Liver (tissue), 8 donors: ENCODE measurements at regions not wholly inside any gene's neighbourhood (a gene's known extent, or its start where the extent isn't known, plus 50 kb on each side); places are given as distances from the start of the nearest gene placed in this dataset.

Experiments
- DNase-seq: peaks from one replicate; pipeline ENCODE4 v3.0.0-alpha.2; 2017; ENCODE audit warnings: low spot score
- H3K27ac ChIP-seq, 2 donors: one replicate each; pipeline ENCODE4 v1.7.0; 2013; ENCODE audit warnings: inconsistent platforms in 2 of 2, low read length in 2 of 2, control low read depth in 1 of 2, low read depth in 1 of 2, mild to moderate bottlenecking in 1 of 2
- H3K27me3 ChIP-seq, 4 donors: one replicate each; pipeline versions ENCODE4 v1.6.1 to v1.7.0; 2013; ENCODE audit warnings: low read length in 3 of 4, inconsistent platforms in 1 of 4, mild to moderate bottlenecking in 1 of 4, moderate library complexity in 1 of 4; ENCODE audit not compliant: control insufficient read depth in 4 of 4, insufficient read depth in 4 of 4
- H3K36me3 ChIP-seq, 4 donors: one replicate each; pipeline versions ENCODE4 v1.6.1 to v1.7.0; 2013; ENCODE audit warnings: low read length in 3 of 4, mild to moderate bottlenecking in 3 of 4, low read depth in 1 of 4, moderate library complexity in 1 of 4; ENCODE audit not compliant: control insufficient read depth in 4 of 4, insufficient read depth in 3 of 4
- H3K4me1 ChIP-seq, 4 donors: one replicate each; pipeline versions ENCODE4 v1.6.1 to v1.7.0; 2013; ENCODE audit warnings: low read length in 3 of 4, mild to moderate bottlenecking in 3 of 4, moderate library complexity in 1 of 4; ENCODE audit not compliant: control insufficient read depth in 4 of 4, insufficient read depth in 4 of 4
- H3K4me3 ChIP-seq, 3 donors: one replicate each; pipeline versions ENCODE4 v1.6.1 to v1.7.0; 2013; ENCODE audit warnings: low read length in 3 of 3, control low read depth in 1 of 3, low read depth in 1 of 3, mild to moderate bottlenecking in 1 of 3
- H3K9ac ChIP-seq, 2 donors: one replicate each; pipeline ENCODE4 v1.7.0; 2013; ENCODE audit warnings: low read length in 2 of 2, mild to moderate bottlenecking in 2 of 2, moderate library complexity in 2 of 2, control low read depth in 1 of 2, low read depth in 1 of 2
- H3K9me3 ChIP-seq, 4 donors: one replicate each; pipeline versions ENCODE4 v1.6.1 to v1.7.0; 2013; ENCODE audit warnings: low read length in 3 of 4; ENCODE audit not compliant: control insufficient read depth in 4 of 4
- EGR1 ChIP-seq, 2 donors: IDR thresholded peaks; 2 replicates each; pipeline ENCODE4 v1.6.1; 2016 to 2018; ENCODE audit warnings: antibody characterized with exemption in 2 of 2, low read depth in 2 of 2
- FOXA1 ChIP-seq: IDR thresholded peaks from 2 replicates; pipeline ENCODE4 v1.6.1; 2016; ENCODE audit warnings: antibody characterized with exemption
- FOXA2 ChIP-seq: IDR thresholded peaks from 2 replicates; pipeline ENCODE4 v1.6.1; 2016; ENCODE audit warnings: antibody characterized with exemption
- GABPA ChIP-seq, 2 donors: IDR thresholded peaks in 1 of 2; conservative IDR thresholded peaks in 1 of 2; 2 replicates each; pipeline ENCODE4 v1.6.1; 2016; ENCODE audit warnings: antibody characterized with exemption in 2 of 2, mild to moderate bottlenecking in 1 of 2, moderate library complexity in 1 of 2
- HNF4A ChIP-seq, 2 donors: conservative IDR thresholded peaks; 2 replicates each; pipeline ENCODE4 v1.6.1; 2016; ENCODE audit warnings: antibody characterized with exemption in 2 of 2, mild to moderate bottlenecking in 2 of 2
- HNF4G ChIP-seq: IDR thresholded peaks from 2 replicates; pipeline ENCODE4 v1.6.1; 2016; ENCODE audit warnings: antibody characterized with exemption
- JUND ChIP-seq, 2 donors: IDR thresholded peaks; 2 replicates each; pipeline ENCODE4 v1.6.1; 2016; ENCODE audit warnings: antibody characterized with exemption in 2 of 2
- NR2F2 ChIP-seq: IDR thresholded peaks from 2 replicates; pipeline ENCODE4 v1.6.1; 2016; ENCODE audit warnings: antibody characterized with exemption
- RAD21 ChIP-seq, 2 donors: IDR thresholded peaks; 2 replicates each; pipeline ENCODE4 v1.6.1; 2016; ENCODE audit warnings: antibody characterized with exemption in 2 of 2, mild to moderate bottlenecking in 2 of 2
- SP1 ChIP-seq: IDR thresholded peaks from 2 replicates; pipeline ENCODE4 v1.6.1; 2018; ENCODE audit warnings: antibody characterized with exemption, mild to moderate bottlenecking
- TAF1 ChIP-seq: conservative IDR thresholded peaks from 2 replicates; pipeline ENCODE4 v1.6.1; 2016; ENCODE audit warnings: antibody characterized with exemption, mild to moderate bottlenecking
- YY1 ChIP-seq: IDR thresholded peaks from 2 replicates; pipeline ENCODE4 v1.6.1; 2016; ENCODE audit warnings: antibody characterized with exemption, mild to moderate bottlenecking
- WGBS: extraction: QIAGEN DNeasy Blood & Tissue Kit; methylation state at CpG from one replicate; pipeline ENCODE4 v1.1.7; 2013; 5-methylcytosine and 5-hydroxymethylcytosine counted together
- TF ChIP-seq, protein P1 (sequence below): fragments of 150-350 bp; IDR thresholded peaks from 2 replicates; pipeline ENCODE4 v1.5.1; 2017; ENCODE audit warnings: improper control_type of control experiment, low read depth, low read length; ENCODE audit not compliant: missing input control
- TF ChIP-seq, protein P2 (sequence below): IDR thresholded peaks from 2 replicates; pipeline ENCODE4 v1.6.1; 2016; ENCODE audit warnings: antibody characterized with exemption, mild to moderate bottlenecking
- TF ChIP-seq, protein P3 (sequence below): IDR thresholded peaks from 2 replicates; pipeline ENCODE4 v1.6.1; 2016; ENCODE audit warnings: antibody characterized with exemption
- TF ChIP-seq, protein P4 (sequence below): IDR thresholded peaks from 2 replicates; pipeline ENCODE4 v1.6.1; 2016; ENCODE audit warnings: antibody characterized with exemption
- TF ChIP-seq, protein P5 (sequence below): IDR thresholded peaks from 2 replicates; pipeline ENCODE4 v1.6.1; 2016; ENCODE audit warnings: antibody characterized with exemption
- donor health status: healthy.
- donor health status: healthy.
- donor health status: healthy.
- donor health status: healthy.
- donor health status: healthy.

DNA sequence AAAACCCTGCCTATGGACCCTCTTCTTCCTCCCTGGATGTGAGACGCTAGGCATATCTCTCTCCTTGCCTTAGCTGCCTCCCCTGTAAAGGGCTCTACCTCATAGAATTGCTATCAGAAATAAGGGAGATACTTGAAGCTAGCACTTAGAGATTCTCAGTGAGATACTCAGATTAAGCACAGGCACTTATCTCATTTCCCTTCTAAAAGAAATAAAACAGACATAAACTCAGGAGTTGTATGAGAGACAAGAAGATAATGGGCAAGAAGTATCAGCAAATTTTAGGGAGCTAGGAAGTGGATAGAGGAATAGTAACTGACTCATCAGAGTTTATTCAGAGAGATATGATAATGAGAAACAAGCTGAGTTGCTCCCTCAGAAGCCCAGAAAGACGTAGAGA lies 131.0 kb downstream of the SP3 start:
- no peaks in the 10 kb centered on the region for H3K27me3 ChIP-seq
- no peaks in the 10 kb centered on the region for H3K36me3 ChIP-seq
- no peak overlapping the region for H3K4me3 ChIP-seq
- no peak overlapping the region for H3K27ac ChIP-seq
- DNase-seq = no peak
- no peak overlapping the region for H3K9ac ChIP-seq
- H3K4me1 ChIP-seq = no peaks in the 10 kb centered on the region
- 85% methylated on average over 2 of the region's 2 CpGs for WGBS
- TF ChIP-seq NR2F2 = no peak
- TF ChIP-seq TAF1 = no peak
- TF ChIP-seq HNF4G = no peak
- TF ChIP-seq YY1 = no peak
- TF ChIP-seq SP1 = no peak
- TF ChIP-seq RAD21 (IDR thresholded peaks at IDR 0.05) = no peak
- TF ChIP-seq JUND (IDR thresholded peaks at IDR 0.05) = no peak
- TF ChIP-seq, protein P1, sequence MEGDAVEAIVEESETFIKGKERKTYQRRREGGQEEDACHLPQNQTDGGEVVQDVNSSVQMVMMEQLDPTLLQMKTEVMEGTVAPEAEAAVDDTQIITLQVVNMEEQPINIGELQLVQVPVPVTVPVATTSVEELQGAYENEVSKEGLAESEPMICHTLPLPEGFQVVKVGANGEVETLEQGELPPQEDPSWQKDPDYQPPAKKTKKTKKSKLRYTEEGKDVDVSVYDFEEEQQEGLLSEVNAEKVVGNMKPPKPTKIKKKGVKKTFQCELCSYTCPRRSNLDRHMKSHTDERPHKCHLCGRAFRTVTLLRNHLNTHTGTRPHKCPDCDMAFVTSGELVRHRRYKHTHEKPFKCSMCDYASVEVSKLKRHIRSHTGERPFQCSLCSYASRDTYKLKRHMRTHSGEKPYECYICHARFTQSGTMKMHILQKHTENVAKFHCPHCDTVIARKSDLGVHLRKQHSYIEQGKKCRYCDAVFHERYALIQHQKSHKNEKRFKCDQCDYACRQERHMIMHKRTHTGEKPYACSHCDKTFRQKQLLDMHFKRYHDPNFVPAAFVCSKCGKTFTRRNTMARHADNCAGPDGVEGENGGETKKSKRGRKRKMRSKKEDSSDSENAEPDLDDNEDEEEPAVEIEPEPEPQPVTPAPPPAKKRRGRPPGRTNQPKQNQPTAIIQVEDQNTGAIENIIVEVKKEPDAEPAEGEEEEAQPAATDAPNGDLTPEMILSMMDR = no peak
- TF ChIP-seq HNF4A (conservative IDR thresholded peaks at IDR 0.05) = no peak
- TF ChIP-seq GABPA (IDR thresholded peaks at IDR 0.05 in 1 of 2, conservative IDR thresholded peaks at IDR 0.05 in 1 of 2) = no peak
- TF ChIP-seq FOXA1 = no peak
- TF ChIP-seq, protein P2, sequence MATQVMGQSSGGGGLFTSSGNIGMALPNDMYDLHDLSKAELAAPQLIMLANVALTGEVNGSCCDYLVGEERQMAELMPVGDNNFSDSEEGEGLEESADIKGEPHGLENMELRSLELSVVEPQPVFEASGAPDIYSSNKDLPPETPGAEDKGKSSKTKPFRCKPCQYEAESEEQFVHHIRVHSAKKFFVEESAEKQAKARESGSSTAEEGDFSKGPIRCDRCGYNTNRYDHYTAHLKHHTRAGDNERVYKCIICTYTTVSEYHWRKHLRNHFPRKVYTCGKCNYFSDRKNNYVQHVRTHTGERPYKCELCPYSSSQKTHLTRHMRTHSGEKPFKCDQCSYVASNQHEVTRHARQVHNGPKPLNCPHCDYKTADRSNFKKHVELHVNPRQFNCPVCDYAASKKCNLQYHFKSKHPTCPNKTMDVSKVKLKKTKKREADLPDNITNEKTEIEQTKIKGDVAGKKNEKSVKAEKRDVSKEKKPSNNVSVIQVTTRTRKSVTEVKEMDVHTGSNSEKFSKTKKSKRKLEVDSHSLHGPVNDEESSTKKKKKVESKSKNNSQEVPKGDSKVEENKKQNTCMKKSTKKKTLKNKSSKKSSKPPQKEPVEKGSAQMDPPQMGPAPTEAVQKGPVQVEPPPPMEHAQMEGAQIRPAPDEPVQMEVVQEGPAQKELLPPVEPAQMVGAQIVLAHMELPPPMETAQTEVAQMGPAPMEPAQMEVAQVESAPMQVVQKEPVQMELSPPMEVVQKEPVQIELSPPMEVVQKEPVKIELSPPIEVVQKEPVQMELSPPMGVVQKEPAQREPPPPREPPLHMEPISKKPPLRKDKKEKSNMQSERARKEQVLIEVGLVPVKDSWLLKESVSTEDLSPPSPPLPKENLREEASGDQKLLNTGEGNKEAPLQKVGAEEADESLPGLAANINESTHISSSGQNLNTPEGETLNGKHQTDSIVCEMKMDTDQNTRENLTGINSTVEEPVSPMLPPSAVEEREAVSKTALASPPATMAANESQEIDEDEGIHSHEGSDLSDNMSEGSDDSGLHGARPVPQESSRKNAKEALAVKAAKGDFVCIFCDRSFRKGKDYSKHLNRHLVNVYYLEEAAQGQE = no peak
- H3K9me3 ChIP-seq = no peaks in the 10 kb centered on the region

DNA sequence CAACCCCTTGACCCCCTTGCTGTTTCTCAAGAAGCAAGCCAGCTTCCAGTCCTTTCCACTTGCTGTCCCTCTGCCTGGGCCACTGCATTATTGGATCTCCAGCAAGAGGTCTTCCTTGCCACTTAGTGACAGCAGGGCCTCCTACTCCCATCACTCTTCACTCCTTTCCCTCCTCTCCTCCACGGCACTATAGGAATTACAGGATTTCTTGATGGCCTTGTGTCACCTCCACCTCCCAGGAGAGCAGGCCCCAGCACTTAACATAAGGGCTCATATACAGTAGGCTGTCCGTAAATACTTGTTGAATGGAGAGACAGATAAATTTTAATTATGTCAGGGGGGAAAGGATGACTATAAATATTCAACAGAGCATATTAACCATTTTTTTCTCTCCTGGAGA lies 129.4 kb downstream of the SP3 start:
- no peaks in the 10 kb centered on the region for H3K36me3 ChIP-seq
- H3K27me3 ChIP-seq = no peaks in the 10 kb centered on the region
- H3K4me1 ChIP-seq = no peaks in the 10 kb centered on the region
- TF ChIP-seq, protein P1 = no peak
- TF ChIP-seq SP1 (no peak), RAD21 (IDR thresholded peaks at IDR 0.05) (no peak), FOXA2 (no peak), HNF4G (no peak), JUND (IDR thresholded peaks at IDR 0.05) (no peak), YY1 (no peak), HNF4A (conservative IDR thresholded peaks at IDR 0.05) (no peak), TAF1 (no peak), EGR1 (IDR thresholded peaks at IDR 0.05; ENCODE audit: low read depth in 2 of 2) (no peak), FOXA1 (no peak), GABPA (IDR thresholded peaks at IDR 0.05 in 1 of 2, conservative IDR thresholded peaks at IDR 0.05 in 1 of 2) (no peak)
- TF ChIP-seq, protein P3, sequence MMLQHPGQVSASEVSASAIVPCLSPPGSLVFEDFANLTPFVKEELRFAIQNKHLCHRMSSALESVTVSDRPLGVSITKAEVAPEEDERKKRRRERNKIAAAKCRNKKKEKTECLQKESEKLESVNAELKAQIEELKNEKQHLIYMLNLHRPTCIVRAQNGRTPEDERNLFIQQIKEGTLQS = no peak
- TF ChIP-seq, protein P4, sequence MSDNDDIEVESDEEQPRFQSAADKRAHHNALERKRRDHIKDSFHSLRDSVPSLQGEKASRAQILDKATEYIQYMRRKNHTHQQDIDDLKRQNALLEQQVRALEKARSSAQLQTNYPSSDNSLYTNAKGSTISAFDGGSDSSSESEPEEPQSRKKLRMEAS = no peak
- TF ChIP-seq, protein P5, sequence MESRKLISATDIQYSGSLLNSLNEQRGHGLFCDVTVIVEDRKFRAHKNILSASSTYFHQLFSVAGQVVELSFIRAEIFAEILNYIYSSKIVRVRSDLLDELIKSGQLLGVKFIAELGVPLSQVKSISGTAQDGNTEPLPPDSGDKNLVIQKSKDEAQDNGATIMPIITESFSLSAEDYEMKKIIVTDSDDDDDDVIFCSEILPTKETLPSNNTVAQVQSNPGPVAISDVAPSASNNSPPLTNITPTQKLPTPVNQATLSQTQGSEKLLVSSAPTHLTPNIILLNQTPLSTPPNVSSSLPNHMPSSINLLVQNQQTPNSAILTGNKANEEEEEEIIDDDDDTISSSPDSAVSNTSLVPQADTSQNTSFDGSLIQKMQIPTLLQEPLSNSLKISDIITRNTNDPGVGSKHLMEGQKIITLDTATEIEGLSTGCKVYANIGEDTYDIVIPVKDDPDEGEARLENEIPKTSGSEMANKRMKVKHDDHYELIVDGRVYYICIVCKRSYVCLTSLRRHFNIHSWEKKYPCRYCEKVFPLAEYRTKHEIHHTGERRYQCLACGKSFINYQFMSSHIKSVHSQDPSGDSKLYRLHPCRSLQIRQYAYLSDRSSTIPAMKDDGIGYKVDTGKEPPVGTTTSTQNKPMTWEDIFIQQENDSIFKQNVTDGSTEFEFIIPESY = no peak
- TF ChIP-seq, protein P2 = no peak
- WGBS = 90% methylated on average over 2 of the region's 2 CpGs
- H3K4me3 ChIP-seq = no peak overlapping the region
- H3K9me3 ChIP-seq = no peaks in the 10 kb centered on the region
- H3K27ac ChIP-seq = no peak overlapping the region
- H3K9ac ChIP-seq = no peak overlapping the region
- no peak for DNase-seq
